NCI-H146 treated with DMSO at 0.1 percent for 48 hours (cell line): ENCODE measurements at regions not wholly inside any gene's neighbourhood (a gene's known extent, or its start where the extent isn't known, plus 50 kb on each side); places are given as distances from the start of the nearest gene placed in this dataset.

Experiments used
- DNase-seq: peaks from one replicate; lab custom pipeline; 2025; ENCODE audit not compliant: unreplicated experiment; lab: John Stamatoyannopoulos, UW

DNA sequence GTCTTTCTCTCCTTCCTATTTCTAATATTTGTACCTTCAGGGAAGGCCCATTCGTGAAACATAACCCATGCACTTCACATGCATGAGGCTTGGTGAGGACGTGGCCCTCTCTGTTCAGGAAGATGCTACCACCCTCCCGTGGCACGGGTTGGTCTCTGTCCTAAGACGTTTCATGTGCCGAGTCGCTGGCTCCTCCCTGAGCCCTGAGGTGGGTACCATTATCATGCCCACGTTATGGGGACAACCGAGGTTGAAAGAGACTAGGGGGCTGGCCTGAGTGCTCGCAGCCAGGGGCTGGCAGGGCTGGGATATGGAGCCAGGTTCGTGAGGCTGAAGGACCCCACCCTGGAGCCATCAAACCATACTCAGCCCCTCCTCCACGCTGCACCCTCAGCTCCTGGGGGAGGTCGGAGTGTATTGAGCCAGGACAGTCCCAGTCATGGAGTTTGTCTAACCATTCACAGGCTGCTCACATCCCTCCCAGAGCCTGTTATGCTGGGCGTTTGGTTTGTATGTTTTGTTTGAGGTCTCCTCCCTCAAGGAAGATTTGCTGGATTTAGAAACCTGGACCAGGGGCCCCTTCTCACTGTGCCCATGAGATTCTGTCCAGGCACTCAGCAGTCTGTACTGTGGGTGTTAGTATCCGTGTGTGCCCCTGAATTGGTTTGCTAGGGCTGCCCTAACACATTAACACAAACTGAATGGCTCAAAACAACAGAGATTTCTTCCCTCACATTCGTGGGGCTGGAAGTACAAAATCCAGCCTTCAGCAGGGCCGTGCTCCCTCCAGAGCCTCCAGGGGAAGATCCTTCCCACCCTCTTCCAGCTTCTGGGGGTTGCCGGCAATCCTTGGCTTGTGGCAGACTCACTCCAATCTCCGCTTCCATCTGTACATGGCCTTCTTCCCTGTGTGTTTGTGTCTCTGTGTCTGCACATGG lies 88.3 kb downstream of the ANKRD60 start:
- no peak for DNase-seq

DNA sequence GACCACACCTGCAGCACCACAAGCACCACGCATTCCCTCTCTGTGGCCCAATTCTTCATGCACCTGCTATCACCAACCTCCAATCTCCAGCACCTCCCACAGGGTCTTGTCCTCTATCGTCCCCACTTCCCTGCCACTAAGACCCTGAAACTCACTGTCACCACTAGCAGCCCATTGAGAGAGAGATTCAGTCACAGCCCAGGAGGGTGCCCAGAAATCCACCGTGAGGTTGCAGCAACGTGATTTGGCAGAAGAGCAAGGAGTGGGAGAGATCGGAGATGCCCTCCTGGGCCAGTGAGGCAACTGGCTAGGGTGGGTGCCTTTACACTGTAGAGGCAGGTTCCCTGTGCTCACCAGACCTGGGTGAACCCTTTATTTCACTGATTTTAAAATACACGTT lies 90.1 kb downstream of the ANKRD60 start:
- no peak for DNase-seq

DNA sequence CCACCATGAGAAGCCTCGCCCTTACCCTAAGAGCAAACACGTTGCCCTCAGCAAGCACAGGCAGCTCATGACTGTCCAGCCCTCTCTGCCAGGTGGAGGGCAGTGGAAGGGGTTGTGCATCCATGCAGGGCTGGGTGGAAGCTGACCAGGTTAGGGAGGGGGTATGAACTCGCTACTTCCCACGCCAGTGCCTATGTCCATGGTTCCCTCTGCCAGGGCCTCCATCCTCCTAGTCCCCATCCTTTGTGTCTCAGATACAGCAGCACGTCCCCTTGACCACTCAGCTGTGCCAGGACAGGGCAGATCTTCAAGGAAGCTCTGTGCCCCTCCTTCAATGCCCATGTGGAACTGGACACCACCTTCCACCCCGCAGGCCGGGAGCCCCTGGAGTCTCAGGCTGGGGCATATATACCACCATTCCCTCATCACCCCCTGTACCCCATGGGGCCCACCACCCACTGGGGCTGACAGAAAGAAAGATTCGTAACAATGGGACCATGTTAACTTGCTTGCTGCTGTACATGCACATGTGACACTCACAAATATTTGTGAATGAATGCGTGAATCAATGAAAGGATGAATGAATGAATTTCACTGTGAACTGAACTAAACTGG lies 90.7 kb downstream of the ANKRD60 start:
- no peak for DNase-seq

DNA sequence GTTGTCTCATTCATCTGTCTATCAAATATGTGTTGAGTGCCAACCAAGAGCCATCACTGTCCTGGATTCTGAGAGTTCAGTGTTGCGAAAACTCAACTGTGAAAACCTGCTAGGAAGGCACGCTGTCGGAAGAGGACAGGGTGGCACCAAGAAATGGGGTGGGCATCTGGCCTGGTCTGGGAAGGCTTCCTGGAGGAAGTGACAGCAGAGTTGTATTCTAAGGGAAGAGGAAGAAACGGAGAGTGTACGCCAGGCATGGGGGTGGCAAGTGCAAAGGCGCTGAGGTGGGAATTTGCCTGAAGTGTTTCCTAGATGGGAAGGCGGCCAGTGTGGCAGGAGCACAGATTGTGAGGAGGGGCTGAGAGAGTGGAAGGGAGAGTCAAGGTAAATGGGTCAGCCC lies 91.2 kb downstream of the ANKRD60 start:
- DNase-seq, result no peak

DNA sequence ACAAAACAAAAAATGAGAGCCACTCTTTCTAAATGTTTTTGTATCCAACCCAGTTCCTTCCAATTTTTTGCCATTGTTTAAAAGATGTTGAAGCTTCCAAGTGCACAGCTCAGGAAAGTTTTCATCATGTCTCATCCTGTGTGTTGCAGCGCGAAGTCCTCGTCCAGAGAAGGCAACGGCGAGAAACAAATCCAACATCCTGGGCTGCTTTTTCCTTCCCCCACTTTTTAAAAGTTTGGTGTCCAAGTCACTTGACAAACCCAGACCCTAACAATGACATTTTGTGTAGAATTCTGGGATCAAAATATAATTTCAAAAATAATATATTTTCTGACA lies 92.3 kb downstream of the ANKRD60 start:
- DNase-seq, result no peak

DNA sequence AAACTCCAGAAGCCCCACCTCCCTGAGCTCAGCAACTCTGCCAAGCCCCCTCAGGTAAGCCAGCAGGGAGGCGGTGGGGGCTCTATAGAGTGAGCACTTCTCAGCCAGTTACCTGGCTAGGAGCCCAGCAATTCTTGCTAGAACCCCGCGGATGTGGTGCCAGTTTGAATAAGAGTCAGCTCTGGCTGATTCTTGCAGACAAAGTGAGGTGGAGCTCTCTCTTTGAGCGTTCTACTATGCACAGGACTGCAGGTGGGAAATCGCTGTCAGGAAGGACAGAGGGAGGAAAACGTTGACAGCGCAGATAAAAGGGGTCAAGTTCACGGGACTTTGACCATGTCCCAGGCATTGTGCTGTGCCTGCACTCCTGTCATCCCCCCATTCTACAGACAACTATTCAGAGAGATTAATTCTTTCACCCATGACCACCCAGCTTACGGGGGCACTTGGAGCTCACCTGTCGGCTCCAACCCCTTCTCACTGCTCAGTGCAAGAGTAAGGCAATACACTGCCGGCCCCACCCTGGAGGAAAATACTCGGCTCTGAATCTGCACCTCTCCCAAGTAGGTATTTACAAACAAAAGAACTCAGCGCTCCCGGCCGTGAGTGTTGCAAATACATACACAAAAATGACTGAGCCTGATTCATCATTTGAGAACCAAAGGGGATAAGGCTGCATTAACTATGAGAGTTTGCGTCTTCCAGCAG lies 92.9 kb downstream of the ANKRD60 start:
- DNase-seq, result peak; percentile 43

DNA sequence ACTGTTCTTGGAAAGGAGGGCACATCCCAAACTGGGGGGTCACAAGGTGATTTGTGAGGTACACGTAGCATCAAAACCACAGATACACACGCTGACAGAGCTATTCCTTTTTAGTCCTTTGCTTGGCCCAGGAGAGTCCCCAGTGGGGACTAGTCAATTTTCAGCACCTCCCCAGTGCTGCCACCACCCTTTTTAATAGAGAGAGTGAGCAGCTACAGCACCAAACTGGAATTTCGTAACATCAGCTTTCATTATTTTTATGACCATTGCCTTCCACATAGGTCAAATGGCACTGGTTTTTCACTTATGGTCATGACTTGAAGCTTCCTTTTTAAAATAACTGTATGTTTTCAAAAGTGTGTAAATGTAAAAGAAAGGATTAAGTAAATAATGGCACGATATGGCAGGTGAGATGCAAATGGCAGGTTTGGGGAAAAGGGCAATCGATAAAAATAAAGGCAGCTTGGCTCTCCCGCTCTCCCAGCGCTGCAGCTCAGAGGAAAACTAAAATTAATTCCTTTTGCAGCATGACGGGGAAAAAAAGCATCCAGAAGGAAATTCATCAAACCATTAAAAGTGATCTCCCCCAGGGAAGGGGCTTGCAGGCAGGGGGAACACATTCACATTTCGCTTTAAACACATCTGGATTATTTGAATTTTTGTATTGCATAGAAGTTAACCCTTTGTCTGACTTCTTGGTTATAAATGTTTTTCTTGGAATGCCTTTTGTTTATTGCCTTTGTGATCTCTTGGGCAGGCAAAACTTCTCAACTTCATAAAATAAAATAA lies 95.2 kb downstream of the ANKRD60 start:
- peak; percentile 46 for DNase-seq

DNA sequence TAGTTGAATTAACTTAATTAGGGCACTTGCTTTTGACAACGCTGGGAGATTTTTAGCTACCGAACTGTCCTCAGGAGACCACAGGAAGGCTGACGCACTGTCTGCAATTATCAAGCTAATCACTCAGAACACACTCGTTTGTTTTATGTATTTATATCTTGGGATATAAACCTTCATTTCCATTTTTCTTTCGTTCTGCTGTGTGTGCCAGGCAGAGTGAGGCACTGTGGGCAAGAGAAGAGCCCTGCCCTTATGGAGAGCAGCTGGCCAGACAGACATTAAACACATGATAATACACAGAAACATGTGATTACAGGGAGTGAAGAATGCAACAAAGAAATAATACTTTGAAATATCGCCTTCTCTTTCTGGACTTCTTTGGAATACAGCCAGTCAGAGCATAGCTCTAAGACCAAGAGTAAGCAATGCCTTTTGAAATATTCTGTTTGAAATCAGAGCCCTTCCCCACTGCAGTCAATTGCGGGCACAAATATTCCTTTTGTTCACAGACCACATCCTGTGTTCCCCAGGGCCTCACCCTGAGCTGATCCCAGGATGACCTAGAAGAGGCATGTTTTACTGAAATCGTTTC lies 96.8 kb downstream of the ANKRD60 start:
- peak; percentile 86 for DNase-seq

DNA sequence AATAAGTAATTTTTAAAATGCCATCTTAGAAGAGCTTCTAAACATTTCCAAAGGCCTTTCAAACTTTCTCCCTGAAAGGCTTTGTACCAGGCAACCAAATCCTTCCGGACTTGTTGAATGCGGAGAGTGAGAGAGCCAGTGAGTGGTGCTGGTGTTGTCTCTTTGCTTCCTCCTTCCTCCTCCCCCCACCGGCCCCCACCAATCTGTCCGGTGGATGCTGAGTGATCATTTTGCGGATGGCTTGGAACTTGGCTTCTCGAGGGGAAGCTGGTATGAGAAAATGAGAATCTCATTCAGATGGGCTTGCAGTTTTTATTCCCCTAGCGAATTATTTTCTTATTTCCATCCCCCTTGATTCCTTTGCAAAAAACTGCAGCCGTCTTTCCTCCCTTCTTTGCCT lies 97.3 kb downstream of the ANKRD60 start:
- peak; percentile 71 for DNase-seq

DNA sequence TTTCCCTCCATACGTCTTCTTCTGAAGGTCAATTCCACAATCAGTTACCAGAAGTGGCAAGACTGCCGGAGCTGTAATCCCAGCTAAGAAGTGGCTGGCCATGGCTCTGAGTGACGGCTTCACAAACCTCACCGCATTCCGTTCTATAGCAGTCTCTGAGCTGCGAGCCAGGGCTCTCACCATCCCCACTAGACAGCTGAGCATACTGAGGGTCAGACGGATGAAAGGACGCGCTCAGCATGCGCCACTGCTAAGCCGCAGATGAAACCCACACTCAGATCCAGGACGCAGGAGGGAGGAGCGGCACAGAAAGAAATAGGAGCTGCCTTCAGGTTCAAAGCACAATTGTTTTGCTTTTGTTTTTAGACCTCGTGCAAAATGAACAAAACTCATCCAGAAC lies 97.9 kb downstream of the ANKRD60 start:
- peak; percentile 43 for DNase-seq

DNA sequence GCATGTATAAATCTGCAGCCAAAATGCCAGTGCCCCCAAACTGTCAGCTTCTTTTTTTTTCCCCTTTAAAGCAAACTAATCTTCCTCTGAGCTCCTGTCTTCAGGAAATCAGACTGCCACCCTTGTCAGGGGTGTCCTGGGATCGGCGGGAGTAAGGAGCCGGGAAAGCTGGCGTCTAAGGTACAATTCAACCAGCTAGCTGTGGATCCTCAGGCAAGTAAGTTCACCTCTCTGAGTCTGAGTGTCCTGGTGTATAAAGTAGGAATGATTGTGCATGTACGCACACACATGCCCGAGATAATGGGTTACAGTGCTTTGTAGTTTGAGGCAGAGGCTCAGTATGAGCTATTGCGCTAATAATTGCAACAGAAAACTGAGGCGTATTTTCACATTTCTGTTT lies 98.3 kb downstream of the ANKRD60 start:
- DNase-seq, result no peak

DNA sequence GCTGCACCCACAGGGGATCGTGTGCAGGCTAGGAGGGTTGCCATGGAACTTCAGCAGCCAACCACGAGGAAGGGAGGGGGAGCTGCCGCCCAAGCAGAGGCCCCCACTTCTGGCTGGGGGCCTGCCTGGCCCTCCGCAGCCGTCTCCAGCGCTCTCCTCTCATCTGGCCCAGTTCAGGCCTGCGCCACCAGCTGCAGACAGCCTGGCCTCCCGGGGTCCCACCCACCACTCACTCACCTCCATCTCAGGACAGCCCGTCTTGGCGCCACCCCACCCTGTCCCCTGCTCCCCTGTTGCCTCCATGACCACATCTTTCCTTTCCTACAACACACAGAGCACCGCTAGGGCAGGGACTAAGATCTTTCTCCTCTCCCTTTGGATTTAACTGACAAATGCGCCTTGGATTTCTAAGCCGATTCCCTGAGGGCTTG lies 98.7 kb downstream of the ANKRD60 start:
- DNase-seq, result no peak

DNA sequence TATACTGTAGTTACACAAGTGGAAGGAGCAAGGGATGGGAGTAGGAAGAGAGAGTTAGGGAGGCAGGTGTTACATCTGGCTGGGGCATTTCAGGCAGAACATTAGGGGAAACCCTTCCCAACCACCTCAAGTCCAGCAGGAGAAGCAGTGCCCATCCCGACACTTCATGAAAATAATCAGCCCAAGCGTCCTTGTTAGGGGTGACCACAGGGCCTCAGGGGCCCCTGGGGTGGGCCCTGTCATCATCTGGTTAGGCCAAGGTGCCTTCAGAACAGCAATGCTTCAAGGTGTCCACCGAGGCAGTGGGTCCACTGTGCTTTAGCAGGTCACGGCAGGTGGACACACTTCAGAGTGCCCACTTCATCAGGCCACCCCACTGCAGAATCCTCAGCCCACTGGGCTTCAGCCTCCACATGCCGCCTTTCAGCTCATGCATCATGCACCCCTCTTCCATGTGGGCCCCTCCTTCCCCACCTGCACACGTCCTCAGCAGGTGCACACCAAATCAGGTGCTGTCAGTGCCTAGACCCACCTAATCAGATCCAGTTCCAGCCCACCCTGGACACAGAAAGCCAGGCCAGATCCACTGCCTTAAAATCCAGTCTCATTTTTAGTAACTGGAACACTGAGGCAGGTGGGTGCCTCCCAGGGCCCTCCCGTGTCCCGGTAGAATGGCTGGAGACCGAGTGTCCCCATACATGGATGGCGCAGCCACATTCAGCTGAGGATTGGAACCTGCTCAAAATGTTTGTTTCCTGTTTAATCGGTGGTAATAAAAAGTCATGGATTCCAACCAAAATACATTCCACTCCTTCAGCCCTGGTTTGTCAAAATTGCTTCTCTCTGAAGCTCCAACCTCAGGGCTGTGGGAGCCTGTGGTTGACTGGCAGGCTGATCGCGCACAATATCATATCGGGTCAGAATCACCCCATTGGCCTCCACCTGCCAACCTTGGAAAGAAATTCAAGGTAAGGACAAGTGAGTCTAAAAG lies 99.5 kb downstream of the ANKRD60 start:
- no peak for DNase-seq

DNA sequence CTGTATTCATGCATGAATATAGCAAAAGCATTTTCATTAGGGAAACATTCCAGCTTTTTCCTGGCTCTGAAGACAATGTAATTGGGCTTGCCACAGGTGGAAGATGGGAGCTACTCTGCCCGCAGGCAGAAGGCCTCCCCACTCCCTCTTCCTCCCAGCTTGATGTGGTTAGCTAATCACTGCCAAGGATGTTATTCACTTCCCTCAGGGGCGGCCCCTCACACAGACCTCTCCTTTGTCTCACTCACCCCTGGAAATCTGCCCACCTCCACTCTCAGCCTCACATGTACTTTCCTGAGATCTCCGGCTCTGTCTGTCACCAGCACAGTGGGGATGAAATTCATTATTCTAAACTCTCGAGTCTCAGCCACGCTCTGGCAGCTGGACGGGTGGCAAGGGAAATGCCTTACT lies 100.7 kb downstream of the ANKRD60 start:
- no peak for DNase-seq

DNA sequence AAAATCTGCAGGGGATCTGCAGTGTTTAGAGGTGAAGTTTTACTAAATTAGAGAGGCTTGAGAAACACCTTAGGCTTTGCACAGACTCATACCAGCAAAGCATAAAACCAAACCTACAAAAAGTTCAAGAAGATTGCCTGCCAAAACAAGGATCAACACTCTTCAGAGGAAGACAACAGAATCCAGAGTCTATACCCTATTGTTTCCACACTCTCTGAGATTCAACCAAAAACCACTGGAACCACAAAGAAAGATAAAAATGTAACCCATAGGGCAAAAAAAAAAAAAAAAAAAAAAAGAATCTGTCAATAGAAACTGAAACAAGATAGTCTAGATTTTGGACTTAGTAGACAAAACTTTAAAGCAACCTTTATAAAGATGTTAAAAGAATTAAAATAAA lies 102.7 kb downstream of the ANKRD60 start:
- DNase-seq, result no peak

DNA sequence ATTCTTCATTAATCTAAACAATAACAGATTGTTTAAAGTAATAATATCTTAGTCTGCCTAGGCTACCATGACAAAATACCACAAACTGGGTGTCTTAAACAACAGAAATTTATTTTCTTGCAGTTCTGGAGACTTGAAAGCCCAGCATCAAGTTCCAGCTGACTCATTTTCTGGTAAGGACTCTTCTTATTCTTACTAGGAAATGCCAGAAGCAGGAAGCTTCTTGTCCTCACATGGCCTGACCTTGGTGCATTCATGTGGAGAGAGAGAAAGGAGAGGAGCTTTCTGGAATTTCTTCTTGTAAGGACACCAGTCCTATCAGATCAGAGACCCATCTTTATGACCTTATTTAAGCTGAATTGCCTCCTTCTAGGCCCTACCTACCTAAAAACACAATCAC lies 110.5 kb downstream of the ANKRD60 start:
- DNase-seq, result no peak

DNA sequence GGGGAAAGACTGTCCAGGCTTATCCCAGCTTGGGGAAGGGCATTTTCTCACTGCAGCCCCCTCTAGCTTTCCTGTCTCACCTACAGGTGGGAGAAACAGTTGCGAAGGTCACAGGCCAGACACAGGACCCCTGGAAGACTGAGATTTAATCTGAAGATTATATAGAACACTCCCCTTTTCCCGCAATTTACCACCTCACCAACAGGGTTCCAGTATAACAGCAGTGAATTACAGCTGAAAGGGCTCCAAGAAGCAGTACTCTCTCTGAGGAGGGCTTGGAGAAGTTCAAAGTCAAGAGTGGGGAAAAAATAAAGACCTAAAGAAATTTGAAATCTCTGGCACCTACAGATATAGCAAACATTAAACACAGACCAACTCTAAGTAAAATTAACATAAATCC lies 111.9 kb downstream of the ANKRD60 start:
- DNase-seq, result no peak

DNA sequence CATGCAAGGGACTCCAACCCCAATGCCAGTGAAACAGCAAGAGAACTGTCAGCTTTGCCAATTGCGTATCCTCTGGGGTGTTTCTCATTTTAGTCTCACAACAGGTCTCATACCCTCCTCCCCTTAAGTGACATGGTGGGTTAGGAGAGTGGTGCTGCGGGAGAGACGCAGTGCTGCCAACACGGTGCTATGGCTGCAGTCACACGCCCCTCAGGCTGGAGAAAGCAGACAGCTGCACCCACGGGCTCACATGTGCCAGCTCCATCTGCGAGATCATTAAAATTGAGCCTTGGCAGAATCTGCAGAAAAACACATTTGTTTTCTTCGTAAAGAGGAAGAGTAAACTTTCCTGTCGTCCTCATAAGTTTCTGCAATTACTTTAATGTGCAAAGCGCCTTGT lies 114.7 kb downstream of the ANKRD60 start:
- DNase-seq, result no peak

DNA sequence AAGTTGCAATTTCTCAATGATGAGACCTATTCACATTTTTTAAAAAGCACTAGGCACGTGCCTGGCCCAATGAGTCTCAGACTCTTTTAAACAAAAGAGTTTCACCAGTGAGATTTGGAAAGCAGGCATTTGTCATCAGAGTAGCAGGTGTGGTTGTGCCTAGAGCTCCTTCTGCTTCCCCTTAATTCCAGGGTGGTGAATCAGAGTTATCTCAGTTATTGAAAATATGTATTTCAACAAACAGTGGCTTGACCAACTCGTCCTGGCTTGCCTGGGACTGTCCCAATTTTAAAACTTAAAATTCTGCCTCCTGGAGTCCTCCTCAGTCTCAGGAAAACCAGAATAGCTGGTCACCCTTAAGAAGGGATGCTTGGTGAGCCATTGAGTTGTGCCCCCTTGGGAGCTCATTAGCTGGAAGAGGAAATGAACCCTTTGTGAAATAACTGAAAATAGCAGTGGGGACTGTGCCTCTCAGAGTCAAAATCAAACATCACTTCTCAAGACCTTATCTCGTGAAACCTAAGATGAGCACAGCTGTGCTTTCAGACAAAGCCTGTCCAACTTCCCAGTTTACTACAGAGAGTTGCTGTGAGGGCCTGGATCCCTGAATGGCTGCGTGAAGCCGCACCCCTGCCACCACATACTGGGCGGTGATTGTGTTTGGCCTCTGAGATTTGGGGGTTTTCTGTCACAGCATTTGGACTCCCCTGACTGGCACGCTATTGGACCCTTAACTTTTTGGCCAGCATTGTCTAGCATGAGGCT lies 116.3 kb downstream of the ANKRD60 start:
- no peak for DNase-seq
